OCI-LY3 (cell line): ENCODE measurements at regions not wholly inside any gene's neighbourhood (a gene's known extent, or its start where the extent isn't known, plus 50 kb on each side); places are given as distances from the start of the nearest gene placed in this dataset.
A peak's percentile ranks its signal among the peaks of the same experiment; 100 is the strongest.

ENCODE experiments used
- H2AFZ ChIP-seq: fragments of 200-600, 300-600 bp; shearing (Covaris generic); 2 replicates; pipeline ENCODE4 v1.6.0; 2014; ENCODE audit warnings: antibody characterized with exemption, low read depth, low read length
- H3K27ac ChIP-seq: fragments of 200-600, 300-600 bp; sonication (generic); 2 replicates; pipeline ENCODE4 v1.5.1; 2014; ENCODE audit warnings: mild to moderate bottlenecking, low read length, moderate library complexity, mixed read lengths
- H3K27me3 ChIP-seq: fragments of 200-600, 300-600 bp; sonication (generic); 2 replicates; pipeline ENCODE4 v1.6.1; 2014; ENCODE audit warnings: low read depth, low read length, mixed read lengths
- H3K36me3 ChIP-seq: fragments of 200-600, 300-600 bp; sonication (generic); replicated peaks from 2 replicates; pipeline ENCODE3; 2014; ENCODE audit warnings: low read depth, low read length, mixed read lengths
- H3K4me1 ChIP-seq: fragments of 300-600, 200-600 bp; sonication (generic); 2 replicates; pipeline ENCODE4 v1.6.1; 2014; ENCODE audit warnings: low read length, mixed read lengths
- H3K4me2 ChIP-seq: fragments of 200-600, 300-600 bp; sonication (generic); 2 replicates; pipeline ENCODE4 v1.6.1; 2014; ENCODE audit warnings: low read length, mixed read lengths
- H3K4me3 ChIP-seq: fragments of 300-600, 200-600 bp; sonication (generic); 2 replicates; pipeline ENCODE4 v1.5.1; 2014; ENCODE audit warnings: antibody characterized with exemption, mild to moderate bottlenecking, low read length, moderate library complexity
- H3K79me2 ChIP-seq: fragments of 300-600, 200-600 bp; shearing (Covaris generic); 2 replicates; pipeline ENCODE4 v1.6.1; 2014; ENCODE audit warnings: mild to moderate bottlenecking, low read length, mixed read lengths
- H3K9ac ChIP-seq: fragments of 300-600, 200-600 bp; shearing (Covaris generic); 2 replicates; pipeline ENCODE4 v1.6.0; 2014; ENCODE audit warnings: mild to moderate bottlenecking, low read length, moderate library complexity
- H3K9me3 ChIP-seq: fragments of 200-600, 300-600 bp; shearing (Covaris generic); 2 replicates; pipeline ENCODE4 v1.6.1; 2014; ENCODE audit warnings: low read length, mixed read lengths; ENCODE audit not compliant: insufficient read depth
- H4K20me1 ChIP-seq: fragments of 200-600, 300-600 bp; sonication (generic); 2 replicates; pipeline ENCODE4 v1.6.1; 2016; ENCODE audit warnings: low read length, mixed read lengths; ENCODE audit not compliant: insufficient read depth
- CTCF ChIP-seq: fragments of 200-600, 300-600 bp; sonication (generic); IDR thresholded peaks from 2 replicates; pipeline ENCODE4 v1.5.1; 2014; ENCODE audit warnings: antibody characterized with exemption, low read length, low read depth
- EZH2phosphoT487 ChIP-seq: fragments of 200-600 bp; shearing (Covaris generic); IDR thresholded peaks from 2 replicates; pipeline ENCODE4 v1.6.1; 2018; ENCODE audit warnings: antibody characterized with exemption, mixed run types, low read depth

GRCh38 chr2:144240656-144241339, 279.1 kb downstream of the ZEB2 start:
- H3K9ac ChIP-seq: peak overlapping the region; percentile 47
- TF ChIP-seq CTCF: no peak
- no peak for TF ChIP-seq EZH2phosphoT487
- H3K27me3 ChIP-seq: no peaks in the 10 kb centered on the region
- no peaks in the 10 kb centered on the region for H3K36me3 ChIP-seq
- peak overlapping the region; percentile 86 for H3K27ac ChIP-seq
- peaks cover 56% of the 10 kb centered on the region for H3K4me1 ChIP-seq
- H4K20me1 ChIP-seq: no peaks in the 10 kb centered on the region
- H3K4me3 ChIP-seq: peak overlapping the region; percentile 48
- peaks cover 35% of the 10 kb centered on the region for H3K79me2 ChIP-seq
- peak overlapping the region; percentile 43; the same call in 1 of the 2 replicates for H2AFZ ChIP-seq
- no peaks in the 10 kb centered on the region for H3K9me3 ChIP-seq
- peak overlapping the region; percentile 69 for H3K4me2 ChIP-seq

- Histone ChIP-seq H3K9me3 (no peaks in the 10 kb centered on the region), H4K20me1 (no peaks in the 10 kb centered on the region), H3K4me2 (peak overlapping the region; percentile 69; the same call in 1 of the 2 replicates), H3K36me3 (no peaks in the 10 kb centered on the region), H3K79me2 (peaks cover 35% of the 10 kb centered on the region), H3K27ac (peak overlapping the region; percentile 86; the same call in 1 of the 2 replicates), H2AFZ (no peak overlapping the region), H3K4me1 (peaks cover 59% of the 10 kb centered on the region), H3K9ac (peak overlapping the region; percentile 47; the same call in 1 of the 2 replicates), H3K4me3 (no peak overlapping the region), H3K27me3 (no peaks in the 10 kb centered on the region)
- TF ChIP-seq CTCF (no peak), EZH2phosphoT487 (no peak)
These were observed 280.2 kb downstream of the ZEB2 start for GRCh38 chr2:144239726-144240125.

- no peak overlapping the region for H2AFZ ChIP-seq
- no peak overlapping the region for H3K4me3 ChIP-seq
These were observed 280.6 kb downstream of the ZEB2 start for GRCh38 chr2:144239306-144239705.

More at GRCh38 chr2:144239306-144239705, 280.6 kb downstream of the ZEB2 start:
- Histone ChIP-seq H3K9me3 (no peaks in the 10 kb centered on the region), H3K79me2 (peaks cover 35% of the 10 kb centered on the region), H3K27me3 (no peaks in the 10 kb centered on the region), H3K27ac (peak overlapping the region; percentile 86; the same call in 1 of the 2 replicates), H3K4me1 (peaks cover 63% of the 10 kb centered on the region), H4K20me1 (no peaks in the 10 kb centered on the region), H3K36me3 (no peaks in the 10 kb centered on the region), H3K9ac (peak overlapping the region; percentile 47; the same call in 1 of the 2 replicates), H3K4me2 (peak overlapping the region; percentile 69; the same call in 1 of the 2 replicates)
- TF ChIP-seq CTCF (no peak), EZH2phosphoT487 (no peak)
